ENCODE measurements at regions not wholly inside any gene's neighbourhood (a gene's known extent, or its start where the extent isn't known, plus 50 kb on each side); places are given as distances from the start of the nearest gene placed in this dataset.
"Not testable (repeated sequence)": the region's sequence is repeated elsewhere in the genome, so short reads cannot be mapped to it uniquely, and the experiment has no call there.

- DNase-seq, result no peak
These were observed 177.6 kb upstream of the OLFM3 start for GRCh38 chr1:102174259-102174863.

GRCh38 chr1:102172200-102172599, 175.5 kb upstream of the OLFM3 start:
- no peak for DNase-seq

GRCh38 chr1:102163799-102164198, 167.1 kb upstream of the OLFM3 start:
- DNase-seq, result no peak

- no peak for DNase-seq
These were observed 154.5 kb upstream of the OLFM3 start for GRCh38 chr1:102151242-102151641.

- peak; percentile 69 to 77 for DNase-seq
These were observed 124.2 kb upstream of the OLFM3 start for GRCh38 chr1:102120910-102121309.

- DNase-seq, result no peak
These were observed 121.4 kb upstream of the OLFM3 start for GRCh38 chr1:102118150-102118549.

- DNase-seq, result no peak
These were observed 113.9 kb upstream of the OLFM3 start for GRCh38 chr1:102110586-102110985.

GRCh38 chr1:102109493-102109892, 112.8 kb upstream of the OLFM3 start:
- DNase-seq, result not testable (repeated sequence)

GRCh38 chr1:102107441-102107840, 110.7 kb upstream of the OLFM3 start:
- no peak for DNase-seq

GRCh38 chr1:102105931-102106550, 109.3 kb upstream of the OLFM3 start:
- no peak for DNase-seq

- DNase-seq, result no peak
These were observed 106.9 kb upstream of the OLFM3 start for GRCh38 chr1:102103646-102104045.

- DNase-seq, result no peak
These were observed 105.6 kb upstream of the OLFM3 start for GRCh38 chr1:102102276-102102780.

- DNase-seq, result no peak
These were observed 103.9 kb upstream of the OLFM3 start for GRCh38 chr1:102100666-102101065.

GRCh38 chr1:102099916-102100315, 103.2 kb upstream of the OLFM3 start:
- DNase-seq, result no peak

- DNase-seq, result no peak
These were observed 101.8 kb upstream of the OLFM3 start for GRCh38 chr1:102098536-102098935.

GRCh38 chr1:102098081-102098480, 101.4 kb upstream of the OLFM3 start:
- DNase-seq, result no peak

GRCh38 chr1:102097451-102097850, 100.7 kb upstream of the OLFM3 start:
- no peak for DNase-seq

GRCh38 chr1:102096162-102096561, 99.4 kb upstream of the OLFM3 start:
- DNase-seq, result no peak

- DNase-seq, result no peak
These were observed 93.1 kb upstream of the OLFM3 start for GRCh38 chr1:102089791-102090190.

- DNase-seq, result no peak
These were observed 89.2 kb upstream of the OLFM3 start for GRCh38 chr1:102085896-102086295.

- DNase-seq, result no peak
These were observed 88.2 kb upstream of the OLFM3 start for GRCh38 chr1:102084771-102085535.

- no peak for DNase-seq
These were observed 86.5 kb upstream of the OLFM3 start for GRCh38 chr1:102083192-102083591.

- DNase-seq, result no peak
These were observed 78.1 kb upstream of the OLFM3 start for GRCh38 chr1:102074874-102075273.

GRCh38 chr1:102071451-102071850, 74.7 kb upstream of the OLFM3 start:
- DNase-seq, result no peak
